A673 (cell line): ENCODE measurements at regions not wholly inside any gene's neighbourhood (a gene's known extent, or its start where the extent isn't known, plus 50 kb on each side); places are given as distances from the start of the nearest gene placed in this dataset.

Source experiments
- EZH2 ChIP-seq: fragments of 200-600 bp; sonication (generic); IDR thresholded peaks from 2 replicates; pipeline ENCODE4 v1.6.1; 2017; ENCODE audit warnings: borderline replicate concordance, low read depth, mild to moderate bottlenecking, mixed read lengths, antibody characterized with exemption, low read length; ENCODE audit not compliant: poor library complexity, severe bottlenecking
- TF ChIP-seq, protein P1 (sequence below): fragments of 300-800, 200-600 bp; sonication (generic); conservative IDR thresholded peaks from 2 replicates; pipeline ENCODE4 v1.5.1; 2017; ENCODE audit warnings: low read depth, mild to moderate bottlenecking, antibody characterized with exemption, low read length, moderate library complexity, mixed read lengths

- TF ChIP-seq, protein P1, sequence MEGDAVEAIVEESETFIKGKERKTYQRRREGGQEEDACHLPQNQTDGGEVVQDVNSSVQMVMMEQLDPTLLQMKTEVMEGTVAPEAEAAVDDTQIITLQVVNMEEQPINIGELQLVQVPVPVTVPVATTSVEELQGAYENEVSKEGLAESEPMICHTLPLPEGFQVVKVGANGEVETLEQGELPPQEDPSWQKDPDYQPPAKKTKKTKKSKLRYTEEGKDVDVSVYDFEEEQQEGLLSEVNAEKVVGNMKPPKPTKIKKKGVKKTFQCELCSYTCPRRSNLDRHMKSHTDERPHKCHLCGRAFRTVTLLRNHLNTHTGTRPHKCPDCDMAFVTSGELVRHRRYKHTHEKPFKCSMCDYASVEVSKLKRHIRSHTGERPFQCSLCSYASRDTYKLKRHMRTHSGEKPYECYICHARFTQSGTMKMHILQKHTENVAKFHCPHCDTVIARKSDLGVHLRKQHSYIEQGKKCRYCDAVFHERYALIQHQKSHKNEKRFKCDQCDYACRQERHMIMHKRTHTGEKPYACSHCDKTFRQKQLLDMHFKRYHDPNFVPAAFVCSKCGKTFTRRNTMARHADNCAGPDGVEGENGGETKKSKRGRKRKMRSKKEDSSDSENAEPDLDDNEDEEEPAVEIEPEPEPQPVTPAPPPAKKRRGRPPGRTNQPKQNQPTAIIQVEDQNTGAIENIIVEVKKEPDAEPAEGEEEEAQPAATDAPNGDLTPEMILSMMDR: no peak
- TF ChIP-seq EZH2: no peak
Measured at GRCh38 chr18:56493531-56493930, 144.9 kb downstream of the TXNL1 start.
